Osteoblast (primary cell): ENCODE measurements at regions not wholly inside any gene's neighbourhood (a gene's known extent, or its start where the extent isn't known, plus 50 kb on each side); places are given as distances from the start of the nearest gene placed in this dataset.

Experiments used
- DNase-seq: peaks from one replicate; pipeline ENCODE4 v3.0.0; 2011; ENCODE audit warnings: low spot score, mixed read lengths; ENCODE audit not compliant: insufficient read length; ENCODE audit errors: missing footprints
- H2AFZ ChIP-seq: 2 replicates; pipeline ENCODE4 v1.6.0; 2011; ENCODE audit warnings: mild to moderate bottlenecking, low read length
- H3K27ac ChIP-seq: 2 replicates; pipeline ENCODE4 v1.5.1; 2011; ENCODE audit warnings: mild to moderate bottlenecking, low read depth, low read length, moderate library complexity
- H3K27me3 ChIP-seq: 2 replicates; pipeline ENCODE4 v1.6.0; 2012; ENCODE audit warnings: mild to moderate bottlenecking, control low read depth, inconsistent platforms, low read length, moderate library complexity; ENCODE audit not compliant: insufficient read depth
- H3K36me3 ChIP-seq: 2 replicates; pipeline ENCODE4 v1.5.1; 2011; ENCODE audit warnings: mild to moderate bottlenecking, low read length, control low read depth, moderate library complexity; ENCODE audit not compliant: insufficient read depth
- H3K4me1 ChIP-seq: 2 replicates; pipeline ENCODE4 v1.5.1; 2011; ENCODE audit warnings: mild to moderate bottlenecking, low read length, control low read depth, moderate library complexity; ENCODE audit not compliant: insufficient read depth
- H3K4me2 ChIP-seq: 2 replicates; pipeline ENCODE4 v1.6.0; 2011; ENCODE audit warnings: mild to moderate bottlenecking, low read length; ENCODE audit not compliant: insufficient read depth
- H3K4me3 ChIP-seq: fragments of 200-600 bp; sonication (generic); 3 replicates; pipeline ENCODE4 v1.5.1; 2012; ENCODE audit warnings: mild to moderate bottlenecking, low read length, inconsistent platforms; ENCODE audit not compliant: insufficient read depth
- H3K79me2 ChIP-seq: 2 replicates; pipeline ENCODE4 v1.6.0; 2012; ENCODE audit warnings: mild to moderate bottlenecking, low read length, control low read depth, inconsistent platforms; ENCODE audit not compliant: insufficient read depth
- H3K9me3 ChIP-seq: 2 replicates; pipeline ENCODE4 v1.5.1; 2011; ENCODE audit warnings: low read depth, low read length, control low read depth
- H4K20me1 ChIP-seq: 2 replicates; pipeline ENCODE4 v1.6.0; 2012; ENCODE audit warnings: mild to moderate bottlenecking, low read length, control low read depth; ENCODE audit not compliant: insufficient read depth
- TF ChIP-seq, protein P1 (sequence below): IDR thresholded peaks from 2 replicates; pipeline ENCODE4 v1.5.1; 2011; ENCODE audit warnings: mild to moderate bottlenecking, low read depth, low read length, moderate library complexity; ENCODE audit errors: extremely low read depth

DNA sequence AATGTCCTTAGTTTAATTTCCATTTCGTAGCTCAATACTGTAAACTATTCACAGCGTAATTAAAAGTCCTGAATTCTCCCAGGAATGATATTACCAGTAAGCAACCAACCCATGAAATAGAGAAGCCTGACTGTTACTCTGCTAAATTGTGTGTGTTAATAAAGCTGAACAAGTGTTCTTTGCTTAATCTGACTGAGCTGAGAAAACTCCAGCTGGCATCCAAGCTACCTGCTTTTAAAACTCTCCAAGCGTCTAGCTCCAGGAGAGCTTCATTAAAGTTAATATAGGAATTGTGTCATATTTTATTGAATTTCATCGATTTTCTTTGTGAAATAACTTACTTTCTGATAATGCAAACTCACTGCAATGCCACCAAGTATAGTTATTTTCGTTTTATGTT, 524.4 kb downstream of the SLC16A7 start:
- H3K27ac ChIP-seq: no peak overlapping the region
- no peaks in the 10 kb centered on the region for H4K20me1 ChIP-seq
- H3K27me3 ChIP-seq: no peaks in the 10 kb centered on the region
- no peaks in the 10 kb centered on the region for H3K4me1 ChIP-seq
- H3K79me2 ChIP-seq: no peaks in the 10 kb centered on the region
- no peaks in the 10 kb centered on the region for H3K36me3 ChIP-seq
- TF ChIP-seq, protein P1, sequence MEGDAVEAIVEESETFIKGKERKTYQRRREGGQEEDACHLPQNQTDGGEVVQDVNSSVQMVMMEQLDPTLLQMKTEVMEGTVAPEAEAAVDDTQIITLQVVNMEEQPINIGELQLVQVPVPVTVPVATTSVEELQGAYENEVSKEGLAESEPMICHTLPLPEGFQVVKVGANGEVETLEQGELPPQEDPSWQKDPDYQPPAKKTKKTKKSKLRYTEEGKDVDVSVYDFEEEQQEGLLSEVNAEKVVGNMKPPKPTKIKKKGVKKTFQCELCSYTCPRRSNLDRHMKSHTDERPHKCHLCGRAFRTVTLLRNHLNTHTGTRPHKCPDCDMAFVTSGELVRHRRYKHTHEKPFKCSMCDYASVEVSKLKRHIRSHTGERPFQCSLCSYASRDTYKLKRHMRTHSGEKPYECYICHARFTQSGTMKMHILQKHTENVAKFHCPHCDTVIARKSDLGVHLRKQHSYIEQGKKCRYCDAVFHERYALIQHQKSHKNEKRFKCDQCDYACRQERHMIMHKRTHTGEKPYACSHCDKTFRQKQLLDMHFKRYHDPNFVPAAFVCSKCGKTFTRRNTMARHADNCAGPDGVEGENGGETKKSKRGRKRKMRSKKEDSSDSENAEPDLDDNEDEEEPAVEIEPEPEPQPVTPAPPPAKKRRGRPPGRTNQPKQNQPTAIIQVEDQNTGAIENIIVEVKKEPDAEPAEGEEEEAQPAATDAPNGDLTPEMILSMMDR: no peak
- DNase-seq: no peak
- H3K4me3 ChIP-seq: no peak overlapping the region
- H3K9me3 ChIP-seq: peaks cover 3% of the 10 kb centered on the region
- H2AFZ ChIP-seq: no peak overlapping the region
- no peak overlapping the region for H3K4me2 ChIP-seq

DNA sequence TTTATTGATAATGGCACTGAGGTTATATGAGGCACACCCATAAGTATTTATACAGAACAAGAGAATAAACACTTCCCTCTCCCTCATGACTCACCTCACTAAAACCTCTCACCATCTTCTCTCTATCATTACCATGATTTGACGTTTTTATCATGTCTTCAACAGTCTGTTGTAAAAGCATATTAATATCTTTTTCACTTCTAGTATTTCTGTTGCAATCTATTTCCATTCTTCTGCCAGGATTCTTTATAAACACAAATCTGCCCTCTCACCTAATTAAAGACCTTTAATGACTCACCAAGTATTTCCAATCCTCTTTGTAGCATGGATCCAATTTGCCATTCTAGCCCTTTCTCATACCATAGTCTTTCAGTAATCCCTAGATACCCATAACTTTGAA, 527.7 kb downstream of the SLC16A7 start:
- DNase-seq: no peak

DNA sequence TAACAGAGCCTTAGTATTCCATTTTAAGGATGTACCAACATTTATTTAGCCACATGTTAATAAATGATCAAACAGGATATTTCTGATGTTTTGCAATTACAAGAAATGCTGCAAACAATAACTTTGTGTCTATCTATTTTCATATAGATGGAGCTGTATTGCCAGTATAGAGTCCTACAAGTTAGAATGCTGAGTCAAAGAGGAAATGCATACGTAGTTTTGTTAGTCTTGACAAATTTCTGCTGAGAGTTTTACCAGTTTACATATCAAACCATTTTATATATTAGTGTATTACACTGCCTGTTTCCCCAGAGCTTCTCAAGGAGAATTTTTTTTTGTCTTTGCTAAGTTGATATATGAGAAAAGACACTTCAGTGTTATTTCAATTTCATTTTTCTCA, 541.7 kb downstream of the SLC16A7 start:
- no peaks in the 10 kb centered on the region for H3K36me3 ChIP-seq
- H2AFZ ChIP-seq: no peak overlapping the region
- no peak for DNase-seq
- no peak overlapping the region for H3K27ac ChIP-seq
- H3K79me2 ChIP-seq: no peaks in the 10 kb centered on the region
- no peaks in the 10 kb centered on the region for H3K9me3 ChIP-seq
- no peak overlapping the region for H3K4me3 ChIP-seq
- H3K4me2 ChIP-seq: no peak overlapping the region
- TF ChIP-seq, protein P1: no peak
- no peaks in the 10 kb centered on the region for H3K4me1 ChIP-seq
- H4K20me1 ChIP-seq: no peaks in the 10 kb centered on the region
- no peaks in the 10 kb centered on the region for H3K27me3 ChIP-seq

More for the DNA sequence above, 527.7 kb downstream of the SLC16A7 start:
- Histone ChIP-seq H3K27me3 (no peaks in the 10 kb centered on the region), H3K27ac (no peak overlapping the region), H3K4me1 (no peaks in the 10 kb centered on the region), H3K79me2 (no peaks in the 10 kb centered on the region), H3K4me2 (no peak overlapping the region), H3K9me3 (no peaks in the 10 kb centered on the region), H3K36me3 (no peaks in the 10 kb centered on the region), H4K20me1 (no peaks in the 10 kb centered on the region), H3K4me3 (no peak overlapping the region), H2AFZ (no peak overlapping the region)
- TF ChIP-seq, protein P1: no peak

DNA sequence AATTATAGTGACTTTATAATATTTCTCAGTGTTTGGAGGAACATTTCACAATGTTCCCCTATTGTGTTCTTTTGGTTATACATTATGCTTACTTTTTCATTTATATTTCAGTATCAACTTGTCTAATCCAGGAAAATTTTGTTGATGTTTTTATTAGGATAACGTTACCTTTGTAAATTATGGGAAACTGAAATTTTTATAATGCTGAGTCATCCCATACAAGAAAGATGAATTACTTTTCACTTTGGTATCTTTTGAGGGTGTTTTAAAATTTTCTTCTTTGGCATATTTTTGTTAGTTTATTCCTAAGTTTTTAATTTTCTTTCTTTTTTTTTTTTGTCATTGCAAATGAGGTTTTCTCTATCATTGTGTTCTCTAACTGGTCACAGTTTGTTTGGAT, 542.7 kb downstream of the SLC16A7 start:
- Histone ChIP-seq H2AFZ (no peak overlapping the region), H4K20me1 (no peaks in the 10 kb centered on the region), H3K4me2 (no peak overlapping the region), H3K9me3 (no peaks in the 10 kb centered on the region), H3K36me3 (no peaks in the 10 kb centered on the region), H3K4me3 (no peak overlapping the region), H3K4me1 (no peaks in the 10 kb centered on the region), H3K27ac (no peak overlapping the region), H3K27me3 (no peaks in the 10 kb centered on the region), H3K79me2 (no peaks in the 10 kb centered on the region)
- DNase-seq: no peak
- TF ChIP-seq, protein P1: no peak
